ENCODE measurements at regions not wholly inside any gene's neighbourhood (a gene's known extent, or its start where the extent isn't known, plus 50 kb on each side); places are given as distances from the start of the nearest gene placed in this dataset.

GRCh38 chr7:32175099-32175498, 104.9 kb upstream of the PDE1C start:
- TF ChIP-seq CTCF (IDR thresholded peaks at IDR 0.05 in 8 of 11, conservative IDR thresholded peaks at IDR 0.05 in 3 of 11), result no peak
- TF ChIP-seq POLR2A (IDR thresholded peaks at IDR 0.05), result no peak

Data from spleen (tissue), 7 donors.